ENCODE measurements at regions not wholly inside any gene's neighbourhood (a gene's known extent, or its start where the extent isn't known, plus 50 kb on each side); places are given as distances from the start of the nearest gene placed in this dataset.

DNA sequence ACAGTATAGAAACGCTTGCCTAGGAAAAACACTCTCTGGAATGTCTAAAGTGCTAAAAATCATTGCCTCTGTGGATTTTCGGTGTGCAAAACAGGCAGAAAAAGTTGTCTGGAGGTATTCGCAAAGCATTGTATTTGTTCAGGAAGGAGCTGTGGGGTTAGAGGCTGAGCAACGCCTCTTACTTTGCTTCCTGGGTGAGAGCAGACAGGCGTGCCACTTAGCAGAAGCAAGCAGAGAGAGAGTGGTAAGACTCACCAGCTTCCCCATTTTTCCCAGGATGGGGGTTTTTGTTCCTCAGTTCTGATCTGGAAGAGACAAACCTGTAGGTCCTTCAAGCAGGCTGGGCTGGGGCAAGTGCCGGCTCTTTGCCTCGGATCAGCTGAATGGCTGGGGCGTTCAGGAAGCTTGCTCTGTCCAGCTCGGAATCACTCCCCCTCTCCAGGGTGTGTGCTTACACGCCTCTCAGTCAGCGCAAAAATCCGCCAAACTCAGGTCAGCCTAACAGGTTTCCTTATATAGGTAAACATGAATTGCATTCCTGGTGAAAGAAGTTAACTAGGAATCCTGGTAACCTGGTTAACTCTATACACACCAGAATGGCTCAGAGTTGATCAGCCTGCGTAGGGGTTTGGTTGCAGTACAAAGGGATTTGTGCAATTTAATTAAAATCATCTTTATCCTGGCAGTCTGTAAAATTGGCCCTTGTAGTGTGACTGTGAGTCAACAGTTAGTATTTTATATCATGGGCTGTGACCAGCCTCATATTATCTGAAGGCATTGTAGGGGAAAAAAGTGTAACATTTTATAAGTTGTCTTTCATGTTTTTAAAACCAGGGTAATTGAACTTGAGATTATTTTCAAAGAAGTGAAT is 213.1 kb upstream of the MID1 start:
- H3K27ac ChIP-seq = no peak overlapping the region
- no peaks in the 10 kb centered on the region for H3K4me1 ChIP-seq
- ATAC-seq (peak; percentile 88), DNase-seq (peak; percentile 62)
- intact Hi-C loops (cut with DNase I) = no loop called here
- TF ChIP-seq, protein P1, sequence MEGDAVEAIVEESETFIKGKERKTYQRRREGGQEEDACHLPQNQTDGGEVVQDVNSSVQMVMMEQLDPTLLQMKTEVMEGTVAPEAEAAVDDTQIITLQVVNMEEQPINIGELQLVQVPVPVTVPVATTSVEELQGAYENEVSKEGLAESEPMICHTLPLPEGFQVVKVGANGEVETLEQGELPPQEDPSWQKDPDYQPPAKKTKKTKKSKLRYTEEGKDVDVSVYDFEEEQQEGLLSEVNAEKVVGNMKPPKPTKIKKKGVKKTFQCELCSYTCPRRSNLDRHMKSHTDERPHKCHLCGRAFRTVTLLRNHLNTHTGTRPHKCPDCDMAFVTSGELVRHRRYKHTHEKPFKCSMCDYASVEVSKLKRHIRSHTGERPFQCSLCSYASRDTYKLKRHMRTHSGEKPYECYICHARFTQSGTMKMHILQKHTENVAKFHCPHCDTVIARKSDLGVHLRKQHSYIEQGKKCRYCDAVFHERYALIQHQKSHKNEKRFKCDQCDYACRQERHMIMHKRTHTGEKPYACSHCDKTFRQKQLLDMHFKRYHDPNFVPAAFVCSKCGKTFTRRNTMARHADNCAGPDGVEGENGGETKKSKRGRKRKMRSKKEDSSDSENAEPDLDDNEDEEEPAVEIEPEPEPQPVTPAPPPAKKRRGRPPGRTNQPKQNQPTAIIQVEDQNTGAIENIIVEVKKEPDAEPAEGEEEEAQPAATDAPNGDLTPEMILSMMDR (IDR thresholded peaks at IDR 0.05) = no peak
- no peaks in the 10 kb centered on the region for H3K27me3 ChIP-seq
- H3K9me3 ChIP-seq = no peaks in the 10 kb centered on the region
- H3K36me3 ChIP-seq = no peaks in the 10 kb centered on the region
- peak overlapping the region; percentile 23 for H3K4me3 ChIP-seq

- intact Hi-C loops (cut with DNase I) = no loop called here
Observed at GRCh38 chrX:10841579-10841978, 221.2 kb upstream of the MID1 start.

DNA sequence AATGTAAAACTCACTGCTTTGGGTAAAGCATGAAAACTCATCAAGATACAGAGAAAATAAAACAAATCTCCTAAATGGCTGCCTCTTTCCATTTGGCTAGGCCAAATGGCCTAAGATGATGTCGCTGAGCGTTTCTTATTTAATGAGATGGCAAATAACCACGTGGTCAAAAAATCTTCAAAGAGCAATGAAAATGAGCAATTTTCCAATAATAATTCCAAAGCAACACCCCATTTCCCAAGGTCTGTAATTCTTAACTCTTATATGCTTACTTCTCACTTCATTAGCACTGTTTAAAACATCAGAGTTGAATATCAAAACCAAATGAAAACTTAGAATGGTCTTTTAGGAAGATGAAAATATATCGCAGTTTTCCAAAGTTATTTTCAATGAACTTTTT is 222.3 kb upstream of the MID1 start:
- intact Hi-C loops (cut with DNase I) = no loop called here
- no peaks in the 10 kb centered on the region for H3K4me1 ChIP-seq
- ATAC-seq (no peak), DNase-seq (no peak)
- no peaks in the 10 kb centered on the region for H3K27me3 ChIP-seq
- no peak overlapping the region for H3K27ac ChIP-seq
- no peaks in the 10 kb centered on the region for H3K9me3 ChIP-seq
- H3K4me3 ChIP-seq = no peak overlapping the region
- TF ChIP-seq, protein P1 (IDR thresholded peaks at IDR 0.05) = no peak
- no peaks in the 10 kb centered on the region for H3K36me3 ChIP-seq

More at GRCh38 chrX:10841579-10841978, 221.2 kb upstream of the MID1 start:
- no peaks in the 10 kb centered on the region for H3K36me3 ChIP-seq
- no peaks in the 10 kb centered on the region for H3K27me3 ChIP-seq
- ATAC-seq (no peak), DNase-seq (no peak)
- H3K4me1 ChIP-seq = no peaks in the 10 kb centered on the region
- H3K4me3 ChIP-seq = no peak overlapping the region
- H3K9me3 ChIP-seq = no peaks in the 10 kb centered on the region
- TF ChIP-seq, protein P1 (IDR thresholded peaks at IDR 0.05) = no peak
- no peak overlapping the region for H3K27ac ChIP-seq

DNA sequence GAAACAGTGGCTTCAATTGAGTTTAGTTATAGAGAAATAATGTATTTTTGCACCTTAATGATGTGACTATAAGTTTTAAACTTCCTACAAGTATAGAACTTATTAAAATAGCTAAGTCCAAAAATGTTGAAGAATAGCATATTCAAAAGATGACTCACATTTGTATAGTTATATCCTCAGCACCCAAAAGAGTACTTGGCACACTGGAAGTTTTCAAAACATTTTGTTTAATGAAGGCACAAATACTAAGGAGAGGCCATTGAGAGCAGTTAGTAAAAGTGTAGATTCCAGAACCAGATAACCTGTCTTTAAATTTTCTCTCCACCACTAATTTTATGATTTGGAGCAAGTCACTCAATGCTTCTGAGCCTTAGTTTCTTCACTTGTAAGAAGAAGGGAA is 226.9 kb upstream of the MID1 start:
- H3K4me1 ChIP-seq = no peaks in the 10 kb centered on the region
- intact Hi-C loops (cut with DNase I) = no loop called here
- no peak overlapping the region for H3K4me3 ChIP-seq
- TF ChIP-seq, protein P1 (IDR thresholded peaks at IDR 0.05) = no peak
- no peak for DNase-seq
- ATAC-seq = no peak
- H3K36me3 ChIP-seq = no peaks in the 10 kb centered on the region
- no peaks in the 10 kb centered on the region for H3K27me3 ChIP-seq
- H3K9me3 ChIP-seq = no peaks in the 10 kb centered on the region
- no peak overlapping the region for H3K27ac ChIP-seq

DNA sequence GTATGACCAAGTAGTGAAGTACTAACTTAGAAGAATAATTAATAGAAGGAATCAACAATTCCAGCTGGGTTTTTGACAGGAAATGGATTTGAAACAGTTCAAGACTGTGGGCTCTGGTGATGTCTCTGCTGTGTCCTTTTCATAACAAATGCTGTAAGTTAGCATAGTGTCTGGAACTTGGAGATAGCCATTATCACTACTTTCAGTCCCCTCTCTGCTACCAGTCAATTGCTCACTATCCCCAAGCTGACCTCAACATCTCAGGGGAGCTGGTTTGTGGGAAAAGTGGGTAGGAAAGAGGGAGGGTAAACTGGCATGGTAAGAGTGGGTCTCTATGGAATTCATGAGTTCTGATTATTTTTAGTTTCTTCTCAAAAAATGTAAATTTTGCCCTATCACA is 231.4 kb upstream of the MID1 start:
- ATAC-seq = no peak

More for the DNA sequence above, 231.4 kb upstream of the MID1 start:
- no peak for DNase-seq
- TF ChIP-seq, protein P1 (IDR thresholded peaks at IDR 0.05) = no peak
- H3K9me3 ChIP-seq = no peaks in the 10 kb centered on the region
- H3K4me3 ChIP-seq = no peak overlapping the region
- intact Hi-C loops (cut with DNase I) = no loop called here
- no peaks in the 10 kb centered on the region for H3K27me3 ChIP-seq
- H3K36me3 ChIP-seq = no peaks in the 10 kb centered on the region
- no peak overlapping the region for H3K27ac ChIP-seq
- H3K4me1 ChIP-seq = no peaks in the 10 kb centered on the region
